ENCODE measurements at regions not wholly inside any gene's neighbourhood (a gene's known extent, or its start where the extent isn't known, plus 50 kb on each side); places are given as distances from the start of the nearest gene placed in this dataset.

DNA sequence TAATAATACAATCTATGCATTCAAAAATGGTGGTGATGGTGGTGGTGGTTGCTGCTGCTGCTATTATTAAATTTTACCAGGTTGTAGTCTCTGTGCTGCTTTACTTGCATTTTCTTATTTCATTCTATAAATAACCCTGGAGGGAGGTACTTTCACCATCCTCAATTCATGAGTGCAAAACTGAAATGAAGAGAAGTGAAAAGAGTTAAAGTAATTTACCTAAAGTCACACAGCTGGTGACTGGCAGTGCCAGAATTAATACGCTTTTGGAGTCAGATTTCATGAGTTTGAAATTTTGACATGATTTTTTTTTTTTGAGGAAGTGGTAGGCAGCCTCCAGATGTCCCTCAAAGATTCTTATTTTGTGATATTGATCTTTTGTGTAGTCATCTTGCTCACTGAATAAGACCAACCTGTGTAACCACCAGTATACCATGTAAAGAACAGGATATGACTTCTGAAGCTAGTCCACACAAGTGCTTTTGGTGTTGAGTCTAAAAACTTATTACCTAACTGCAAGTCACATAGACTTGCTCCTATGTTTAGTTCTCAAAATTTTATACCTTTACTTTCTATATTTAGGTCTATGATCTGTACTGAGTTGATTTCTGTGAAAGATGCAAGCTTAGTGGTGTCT, 218.8 kb downstream of the ZWINT start:
- TF ChIP-seq, protein P1, sequence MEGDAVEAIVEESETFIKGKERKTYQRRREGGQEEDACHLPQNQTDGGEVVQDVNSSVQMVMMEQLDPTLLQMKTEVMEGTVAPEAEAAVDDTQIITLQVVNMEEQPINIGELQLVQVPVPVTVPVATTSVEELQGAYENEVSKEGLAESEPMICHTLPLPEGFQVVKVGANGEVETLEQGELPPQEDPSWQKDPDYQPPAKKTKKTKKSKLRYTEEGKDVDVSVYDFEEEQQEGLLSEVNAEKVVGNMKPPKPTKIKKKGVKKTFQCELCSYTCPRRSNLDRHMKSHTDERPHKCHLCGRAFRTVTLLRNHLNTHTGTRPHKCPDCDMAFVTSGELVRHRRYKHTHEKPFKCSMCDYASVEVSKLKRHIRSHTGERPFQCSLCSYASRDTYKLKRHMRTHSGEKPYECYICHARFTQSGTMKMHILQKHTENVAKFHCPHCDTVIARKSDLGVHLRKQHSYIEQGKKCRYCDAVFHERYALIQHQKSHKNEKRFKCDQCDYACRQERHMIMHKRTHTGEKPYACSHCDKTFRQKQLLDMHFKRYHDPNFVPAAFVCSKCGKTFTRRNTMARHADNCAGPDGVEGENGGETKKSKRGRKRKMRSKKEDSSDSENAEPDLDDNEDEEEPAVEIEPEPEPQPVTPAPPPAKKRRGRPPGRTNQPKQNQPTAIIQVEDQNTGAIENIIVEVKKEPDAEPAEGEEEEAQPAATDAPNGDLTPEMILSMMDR (IDR thresholded peaks at IDR 0.05) = no peak
- no peak for TF ChIP-seq EZH2 (IDR thresholded peaks at IDR 0.05)

All from neural progenitor cell (in vitro differentiated cells).